ENCODE measurements at regions not wholly inside any gene's neighbourhood (a gene's known extent, or its start where the extent isn't known, plus 50 kb on each side); places are given as distances from the start of the nearest gene placed in this dataset.

DNA sequence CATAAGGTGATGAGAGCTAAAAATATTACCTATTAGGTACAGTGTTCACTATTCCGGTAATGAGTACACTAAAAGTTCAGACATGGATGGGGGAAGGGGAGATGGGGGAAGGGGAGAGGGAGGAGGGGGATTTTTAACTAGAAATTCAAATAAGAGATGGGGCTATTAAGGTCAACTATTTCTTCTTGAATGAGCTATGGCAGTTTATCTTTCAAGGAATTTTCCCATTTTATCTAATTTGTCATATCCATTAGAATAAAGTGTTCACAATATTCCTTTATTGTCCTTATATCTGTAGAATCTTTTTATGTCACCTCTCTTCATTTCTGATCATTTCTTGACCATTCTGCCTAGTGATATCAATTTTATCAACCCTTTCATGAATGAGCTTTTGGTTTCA, 362.4 kb downstream of the SUCLA2 start:
- H3K23ac ChIP-seq (ENCODE audit: insufficient read length, low read depth, low read length): no peak overlapping the region
- H3K56ac ChIP-seq (ENCODE audit: insufficient read length, low read depth, low read length): no peak overlapping the region
- H3K4me2 ChIP-seq (ENCODE audit: insufficient read depth, insufficient read length, low read length): no peak overlapping the region
- H3T11ph ChIP-seq (ENCODE audit: low read length): no peak overlapping the region
- no peaks in the 10 kb centered on the region for H4K20me1 ChIP-seq (ENCODE audit: control insufficient read depth, insufficient read depth, insufficient read length)
- H3K9me3 ChIP-seq (ENCODE audit: control insufficient read depth, low read depth, low read length): no peaks in the 10 kb centered on the region
- H2BK5ac ChIP-seq (ENCODE audit: insufficient read length, low read length): no peak overlapping the region
- no peak overlapping the region for H2AK5ac ChIP-seq (ENCODE audit: insufficient read length, low read length)
- H3K9ac ChIP-seq (ENCODE audit: extremely low read depth, insufficient read length, low read length): no peak overlapping the region
- H3K23me2 ChIP-seq (ENCODE audit: insufficient read length, low read depth, low read length, poor library complexity, severe bottlenecking): no peaks in the 10 kb centered on the region
- H4K91ac ChIP-seq (ENCODE audit: insufficient read length, low read depth, low read length): no peak overlapping the region
- no peak overlapping the region for H3K27ac ChIP-seq (ENCODE audit: insufficient read length, low read depth, low read length)
- Mint-ChIP-seq H3K4me1 (no peaks in the 10 kb centered on the region), H3K4me3 (no peak overlapping the region), H3K27me3 (ENCODE audit: low read depth) (peaks cover 1% of the 10 kb centered on the region; the same call in 1 of the 2 replicates), H3K27ac (no peak overlapping the region; a peak in 1 of 7 replicates), H3K9me3 (peaks cover 25 to 32% of the 10 kb centered on the region in 2 experiments), H3K36me3 (ENCODE audit: insufficient read depth in 1 of 3, low read depth in 3 of 3) (peaks cover 8 to 28% (median 12%) of the 10 kb centered on the region in 3 experiments; a peak in 5 of 7 replicates)
- no peak for DNase-seq
- H4K8ac ChIP-seq (replicated peaks; ENCODE audit: insufficient read length, low read depth, low read length): no peak overlapping the region
- H3K79me1 ChIP-seq (ENCODE audit: insufficient read depth, low read depth, low read length, poor library complexity, severe bottlenecking): no peaks in the 10 kb centered on the region
- no peak overlapping the region for H3K14ac ChIP-seq (ENCODE audit: insufficient read depth, low read length)
- TF ChIP-seq, protein P1, sequence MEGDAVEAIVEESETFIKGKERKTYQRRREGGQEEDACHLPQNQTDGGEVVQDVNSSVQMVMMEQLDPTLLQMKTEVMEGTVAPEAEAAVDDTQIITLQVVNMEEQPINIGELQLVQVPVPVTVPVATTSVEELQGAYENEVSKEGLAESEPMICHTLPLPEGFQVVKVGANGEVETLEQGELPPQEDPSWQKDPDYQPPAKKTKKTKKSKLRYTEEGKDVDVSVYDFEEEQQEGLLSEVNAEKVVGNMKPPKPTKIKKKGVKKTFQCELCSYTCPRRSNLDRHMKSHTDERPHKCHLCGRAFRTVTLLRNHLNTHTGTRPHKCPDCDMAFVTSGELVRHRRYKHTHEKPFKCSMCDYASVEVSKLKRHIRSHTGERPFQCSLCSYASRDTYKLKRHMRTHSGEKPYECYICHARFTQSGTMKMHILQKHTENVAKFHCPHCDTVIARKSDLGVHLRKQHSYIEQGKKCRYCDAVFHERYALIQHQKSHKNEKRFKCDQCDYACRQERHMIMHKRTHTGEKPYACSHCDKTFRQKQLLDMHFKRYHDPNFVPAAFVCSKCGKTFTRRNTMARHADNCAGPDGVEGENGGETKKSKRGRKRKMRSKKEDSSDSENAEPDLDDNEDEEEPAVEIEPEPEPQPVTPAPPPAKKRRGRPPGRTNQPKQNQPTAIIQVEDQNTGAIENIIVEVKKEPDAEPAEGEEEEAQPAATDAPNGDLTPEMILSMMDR (conservative IDR thresholded peaks at IDR 0.05): no peak
- no peak overlapping the region for H3K18ac ChIP-seq (ENCODE audit: insufficient read length, low read depth, low read length)
- no peak overlapping the region for H2BK12ac ChIP-seq (ENCODE audit: insufficient read length, low read depth, low read length)
- H2BK120ac ChIP-seq (ENCODE audit: low read depth, low read length, poor library complexity, severe bottlenecking): no peak overlapping the region
- no peaks in the 10 kb centered on the region for H3K27me3 ChIP-seq (ENCODE audit: insufficient read depth, low read length)
- no peaks in the 10 kb centered on the region for H3K79me2 ChIP-seq (ENCODE audit: insufficient read depth, low read length)
- H3K4ac ChIP-seq (ENCODE audit: low read depth, low read length): no peak overlapping the region
- H2AFZ ChIP-seq (ENCODE audit: low read length): no peak overlapping the region
- no peak overlapping the region for H2BK15ac ChIP-seq (ENCODE audit: low read depth, low read length)
- H2BK20ac ChIP-seq (ENCODE audit: low read depth, low read length, poor library complexity, severe bottlenecking): no peak overlapping the region
- H3K4me1 ChIP-seq (ENCODE audit: insufficient read depth, low read length): no peaks in the 10 kb centered on the region
- WGBS (ENCODE audit: extremely low coverage, insufficient read length, low lambda C conversion rate): no CpG with 5 or more reads among the region's 1 CpG
- no peak overlapping the region for H4K5ac ChIP-seq (ENCODE audit: insufficient read length, low read depth, low read length)

Measured in H9 (cell line).